Panc1 (cell line): ENCODE measurements at regions not wholly inside any gene's neighbourhood (a gene's known extent, or its start where the extent isn't known, plus 50 kb on each side); places are given as distances from the start of the nearest gene placed in this dataset.

Experiments
- ATAC-seq: fragments of 200-7000 bp; cut with Tn5 transposase; 2 replicates; pipeline ENCODE4 v1.9.1; 2020; ENCODE audit warnings: mild to moderate bottlenecking, moderate library complexity
- BruUV-seq: library from RNA; stranded (reverse); fragments of 400-500 nt; replicated peaks from 2 replicates; lab custom pipeline; 2021; lab: Mats Ljungman, UMichigan
- CTCF ChIA-PET: fragments of 300-600 bp; sonication (Branson Sonifier 250); formaldehyde crosslinking; loops from one replicate; lab custom pipeline; 2022; ENCODE audit warnings: antibody characterized with exemption; lab: Charles Lee
- POLR2A ChIA-PET: fragments of 300-600 bp; sonication (Branson Sonifier 250); formaldehyde crosslinking; loops from one replicate; lab custom pipeline; 2022; ENCODE audit warnings: antibody characterized with exemption; lab: Charles Lee
- DNase-seq: peaks from one replicate; pipeline ENCODE4 v3.0.0-alpha.2; 2010; ENCODE audit warnings: low read depth, low spot score
- H3K27ac ChIP-seq: 2 replicates; pipeline ENCODE4 v1.5.1; 2011; ENCODE audit warnings: mild to moderate bottlenecking, low read length, inconsistent platforms
- H3K27me3 ChIP-seq: fragments of 200-500 bp; sonication (Bioruptor generic); 2 replicates; pipeline ENCODE4 v1.6.0; 2014; ENCODE audit warnings: low read length, inconsistent platforms; ENCODE audit not compliant: control insufficient read depth, insufficient read depth
- H3K36me3 ChIP-seq: fragments of 200-500 bp; sonication (Bioruptor generic); 2 replicates; pipeline ENCODE4 v1.5.1; 2014; ENCODE audit warnings: inconsistent platforms, mild to moderate bottlenecking, low read length, moderate library complexity; ENCODE audit not compliant: control insufficient read depth, insufficient read depth
- H3K4me1 ChIP-seq: 2 replicates; pipeline ENCODE4 v1.5.1; 2011; ENCODE audit warnings: inconsistent platforms, mild to moderate bottlenecking, low read length, moderate library complexity; ENCODE audit not compliant: control insufficient read depth, insufficient read depth
- H3K4me3 ChIP-seq, 2 experiments: 2 replicates each; pipeline ENCODE4 v1.5.1; 2011 to 2012; ENCODE audit warnings: low read depth in 2 of 2, low read length in 2 of 2, mild to moderate bottlenecking in 2 of 2, inconsistent platforms in 1 of 2, moderate library complexity in 1 of 2
- H3K9me3 ChIP-seq: fragments of 200-500 bp; sonication (Bioruptor generic); 2 replicates; pipeline ENCODE4 v1.5.1; 2014; ENCODE audit warnings: low read depth, mild to moderate bottlenecking, inconsistent platforms, low read length, moderate library complexity; ENCODE audit not compliant: control insufficient read depth, insufficient read depth
- CTCF ChIP-seq: fragments of 450-650 bp; IDR thresholded peaks from 2 replicates; pipeline ENCODE4 v1.5.1; 2017; ENCODE audit warnings: mild to moderate bottlenecking
- POLR2AphosphoS5 ChIP-seq: IDR thresholded peaks from 2 replicates; pipeline ENCODE4 v1.6.1; 2012; ENCODE audit warnings: mild to moderate bottlenecking, low read depth, low read length, moderate library complexity
- SIN3A ChIP-seq: IDR thresholded peaks from 2 replicates; pipeline ENCODE4 v1.6.1; 2012; ENCODE audit warnings: low read depth, mild to moderate bottlenecking, low read length, moderate library complexity, borderline replicate concordance; ENCODE audit not compliant: insufficient read depth
- TCF7L2 ChIP-seq: IDR thresholded peaks from 2 replicates; pipeline ENCODE4 v1.6.1; 2011; ENCODE audit warnings: mild to moderate bottlenecking, low read depth, low read length, inconsistent platforms
- in situ Hi-C: cut with HindIII; loops from 2 replicates; pipeline ENCODE4 v1.10.0; 2016; ENCODE audit warnings: low sequenced_read_pairs, low pct_unique_long_range_greater_than_20kb
- intact Hi-C: fragments of 100-400 bp; cut with micrococcal nuclease; formaldehyde crosslinking; loops from one replicate; pipeline ENCODE4 v1.10.0; 2022; ENCODE audit not compliant: unreplicated experiment
- TF ChIP-seq, protein P1 (sequence below), 2 experiments: IDR thresholded peaks; 2 replicates each; pipeline ENCODE4 v1.6.1; 2011 to 2012; ENCODE audit warnings: low read depth in 2 of 2, control low read depth in 1 of 2, low read length in 1 of 2, mild to moderate bottlenecking in 1 of 2, moderate library complexity in 1 of 2; ENCODE audit not compliant: insufficient read depth in 1 of 2

- Histone ChIP-seq H3K4me3 (no peak overlapping the region), H3K36me3 (no peaks in the 10 kb centered on the region), H3K9me3 (no peaks in the 10 kb centered on the region), H3K27me3 (no peaks in the 10 kb centered on the region), H3K27ac (no peak overlapping the region), H3K4me1 (no peaks in the 10 kb centered on the region)
- in situ Hi-C loops (no loop called here), intact Hi-C loops (no loop called here)
- DNase-seq (no peak), ATAC-seq (no peak)
- BruUV-seq = no TSS peak
- TF ChIP-seq, protein P1, sequence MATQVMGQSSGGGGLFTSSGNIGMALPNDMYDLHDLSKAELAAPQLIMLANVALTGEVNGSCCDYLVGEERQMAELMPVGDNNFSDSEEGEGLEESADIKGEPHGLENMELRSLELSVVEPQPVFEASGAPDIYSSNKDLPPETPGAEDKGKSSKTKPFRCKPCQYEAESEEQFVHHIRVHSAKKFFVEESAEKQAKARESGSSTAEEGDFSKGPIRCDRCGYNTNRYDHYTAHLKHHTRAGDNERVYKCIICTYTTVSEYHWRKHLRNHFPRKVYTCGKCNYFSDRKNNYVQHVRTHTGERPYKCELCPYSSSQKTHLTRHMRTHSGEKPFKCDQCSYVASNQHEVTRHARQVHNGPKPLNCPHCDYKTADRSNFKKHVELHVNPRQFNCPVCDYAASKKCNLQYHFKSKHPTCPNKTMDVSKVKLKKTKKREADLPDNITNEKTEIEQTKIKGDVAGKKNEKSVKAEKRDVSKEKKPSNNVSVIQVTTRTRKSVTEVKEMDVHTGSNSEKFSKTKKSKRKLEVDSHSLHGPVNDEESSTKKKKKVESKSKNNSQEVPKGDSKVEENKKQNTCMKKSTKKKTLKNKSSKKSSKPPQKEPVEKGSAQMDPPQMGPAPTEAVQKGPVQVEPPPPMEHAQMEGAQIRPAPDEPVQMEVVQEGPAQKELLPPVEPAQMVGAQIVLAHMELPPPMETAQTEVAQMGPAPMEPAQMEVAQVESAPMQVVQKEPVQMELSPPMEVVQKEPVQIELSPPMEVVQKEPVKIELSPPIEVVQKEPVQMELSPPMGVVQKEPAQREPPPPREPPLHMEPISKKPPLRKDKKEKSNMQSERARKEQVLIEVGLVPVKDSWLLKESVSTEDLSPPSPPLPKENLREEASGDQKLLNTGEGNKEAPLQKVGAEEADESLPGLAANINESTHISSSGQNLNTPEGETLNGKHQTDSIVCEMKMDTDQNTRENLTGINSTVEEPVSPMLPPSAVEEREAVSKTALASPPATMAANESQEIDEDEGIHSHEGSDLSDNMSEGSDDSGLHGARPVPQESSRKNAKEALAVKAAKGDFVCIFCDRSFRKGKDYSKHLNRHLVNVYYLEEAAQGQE (IDR thresholded peaks at IDR 0.05; ENCODE audit: insufficient read depth in 1 of 2, low read depth in 2 of 2, low read length in 1 of 2) = no peak
- TF ChIP-seq CTCF (no peak), TCF7L2 (no peak), SIN3A (no peak), POLR2AphosphoS5 (no peak)
- ChIA-PET CTCF (no interaction called here), POLR2A (no interaction called here)
These were observed 615.6 kb downstream of the ZNF608 start for GRCh38 chr5:124130816-124131215.

DNA sequence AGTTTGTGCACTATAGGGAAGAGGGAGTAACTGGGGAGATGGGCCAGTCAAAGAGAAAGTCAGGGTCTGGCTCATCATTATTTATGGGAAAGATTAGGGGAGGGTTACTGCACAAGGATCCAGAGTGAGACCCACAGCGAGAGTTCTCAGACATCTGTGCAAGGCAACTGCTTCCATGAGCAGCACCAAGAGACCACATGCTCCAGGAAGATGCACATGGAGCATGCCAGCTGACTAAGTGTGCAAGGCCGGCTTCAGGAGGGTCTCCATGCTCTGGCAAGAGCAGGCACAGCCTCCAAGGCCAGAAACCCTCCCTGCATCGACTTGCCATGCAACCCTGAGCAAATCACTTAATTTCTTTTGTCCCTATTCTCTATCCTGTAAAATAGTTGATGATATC lies 616.9 kb downstream of the CSNK1G3 start:
- no peaks in the 10 kb centered on the region for H3K4me1 ChIP-seq
- no TSS peak for BruUV-seq
- intact Hi-C loops (no loop called here), in situ Hi-C loops (no loop called here)
- H3K9me3 ChIP-seq = no peaks in the 10 kb centered on the region
- H3K36me3 ChIP-seq = no peaks in the 10 kb centered on the region
- no peaks in the 10 kb centered on the region for H3K27me3 ChIP-seq
- CTCF ChIA-PET = no interaction called here
- POLR2A ChIA-PET = no interaction called here
- no peak for TF ChIP-seq TCF7L2
- TF ChIP-seq, protein P1 (IDR thresholded peaks at IDR 0.05; ENCODE audit: insufficient read depth in 1 of 2, low read depth in 2 of 2, low read length in 1 of 2) = no peak
- TF ChIP-seq POLR2AphosphoS5 = no peak
- no peak for TF ChIP-seq CTCF
- no peak for TF ChIP-seq SIN3A
- ATAC-seq = no peak
- H3K4me3 ChIP-seq = no peak overlapping the region
- H3K27ac ChIP-seq = no peak overlapping the region
- DNase-seq = no peak
